Neural cell (in vitro differentiated cells): ENCODE measurements at regions not wholly inside any gene's neighbourhood (a gene's known extent, or its start where the extent isn't known, plus 50 kb on each side); places are given as distances from the start of the nearest gene placed in this dataset.
"Not testable (repeated sequence)": the region's sequence is repeated elsewhere in the genome, so short reads cannot be mapped to it uniquely, and the experiment has no call there.

Source experiments
- H2AFZ ChIP-seq: fragments of 200-600, 300-800 bp; sonication (generic), shearing (Covaris generic); 2 replicates; pipeline ENCODE4 v1.6.0; 2014; ENCODE audit warnings: low read depth, mild to moderate bottlenecking, antibody characterized with exemption, low read length, moderate library complexity
- H3F3A ChIP-seq: fragments of 200-600 bp; shearing (Covaris generic); 2 replicates; pipeline ENCODE4 v1.6.1; 2016; ENCODE audit warnings: mild to moderate bottlenecking, moderate library complexity, mixed read lengths, antibody characterized with exemption, low read length; ENCODE audit not compliant: insufficient read depth, poor library complexity, severe bottlenecking
- H3K27ac ChIP-seq: fragments of 200-600, 300-800 bp; sonication (generic), shearing (Covaris generic); 2 replicates; pipeline ENCODE4 v1.5.1; 2014; ENCODE audit warnings: mild to moderate bottlenecking, low read length, moderate library complexity
- H3K27me3 ChIP-seq: fragments of 300-800, 200-600 bp; sonication (generic), shearing (Covaris generic); 2 replicates; pipeline ENCODE4 v1.6.0; 2014; ENCODE audit warnings: mild to moderate bottlenecking, low read depth, low read length, moderate library complexity; ENCODE audit not compliant: insufficient read depth
- H3K36me3 ChIP-seq: fragments of 300-800, 200-600 bp; sonication (generic), shearing (Covaris generic); 2 replicates; pipeline ENCODE4 v1.5.1; 2014; ENCODE audit warnings: mild to moderate bottlenecking, antibody characterized with exemption, low read length, moderate library complexity; ENCODE audit not compliant: insufficient read depth
- H3K4me2 ChIP-seq: fragments of 300-800, 200-600 bp; sonication (generic), shearing (Covaris generic); 2 replicates; pipeline ENCODE4 v1.6.0; 2014; ENCODE audit warnings: mild to moderate bottlenecking, low read length
- H3K4me3 ChIP-seq: fragments of 300-800, 200-600 bp; sonication (generic), shearing (Covaris generic); 2 replicates; pipeline ENCODE4 v1.5.1; 2014; ENCODE audit warnings: mild to moderate bottlenecking, low read length, moderate library complexity
- H3K79me2 ChIP-seq: fragments of 200-600 bp; shearing (Covaris generic); replicated peaks from 2 replicates; pipeline ENCODE4 v1.6.0; 2014; ENCODE audit warnings: mild to moderate bottlenecking, low read length, moderate library complexity; ENCODE audit not compliant: insufficient read depth
- H3K9ac ChIP-seq: fragments of 300-800, 200-600 bp; sonication (generic), shearing (Covaris generic); 2 replicates; pipeline ENCODE4 v1.6.1; 2016; ENCODE audit warnings: mild to moderate bottlenecking, low read length, mixed read lengths
- H3K9me2 ChIP-seq: fragments of 200-600 bp; shearing (Covaris generic); 2 replicates; pipeline ENCODE4 v1.6.1; 2016; ENCODE audit warnings: mild to moderate bottlenecking, low read length, mixed read lengths; ENCODE audit not compliant: insufficient read depth
- H3K9me3 ChIP-seq: fragments of 200-600, 300-800 bp; sonication (generic), shearing (Covaris generic); 2 replicates; pipeline ENCODE4 v1.6.1; 2016; ENCODE audit warnings: mild to moderate bottlenecking, mixed run types, low read length, moderate library complexity, mixed read lengths
- H4K20me1 ChIP-seq: fragments of 200-600 bp; shearing (Covaris generic); 2 replicates; pipeline ENCODE4 v1.6.1; 2016; ENCODE audit warnings: mild to moderate bottlenecking, mixed run types; ENCODE audit not compliant: insufficient read depth
- TF ChIP-seq, protein P1 (sequence below): IDR thresholded peaks from 2 replicates; pipeline ENCODE4 v1.6.1; 2012; ENCODE audit warnings: borderline replicate concordance

DNA sequence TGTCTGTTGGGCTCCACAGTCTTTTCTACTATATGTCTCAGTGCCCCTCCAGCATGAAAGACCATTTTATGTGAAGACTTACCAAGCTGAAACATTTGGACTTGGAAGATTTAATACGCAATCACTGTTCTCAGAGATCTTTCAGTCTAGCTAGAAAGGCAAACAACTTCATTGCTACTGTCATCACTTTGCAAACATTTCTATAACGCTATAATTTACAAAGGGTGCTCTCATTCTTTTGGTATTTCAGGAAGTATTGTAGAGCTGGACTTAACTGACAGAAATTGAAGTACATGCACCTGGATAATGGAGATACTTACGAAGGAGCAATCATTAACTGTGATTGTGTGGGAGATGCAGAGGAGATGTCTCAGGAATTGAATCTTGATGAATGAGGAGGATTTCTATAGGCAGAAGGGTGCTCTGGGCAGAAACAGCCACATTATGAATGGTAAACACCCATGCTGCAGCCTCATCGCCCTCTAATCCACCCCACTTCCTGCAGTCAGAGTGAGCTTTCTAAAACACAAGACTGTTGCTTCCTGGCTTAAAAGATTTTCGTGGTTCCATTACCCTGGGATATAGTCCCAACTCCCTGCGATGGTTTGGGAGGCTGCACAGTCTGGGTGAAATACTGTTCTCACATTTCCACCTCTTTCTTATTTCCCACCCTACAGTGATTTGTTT is 75.1 kb upstream of the GNG12 start:
- Histone ChIP-seq H3K9ac (no peak overlapping the region), H3F3A (no peaks in the 10 kb centered on the region), H3K36me3 (no peaks in the 10 kb centered on the region), H3K9me2 (no peaks in the 10 kb centered on the region), H3K4me2 (no peak overlapping the region), H3K9me3 (no peaks in the 10 kb centered on the region), H3K4me3 (no peak overlapping the region), H2AFZ (no peak overlapping the region), H4K20me1 (no peaks in the 10 kb centered on the region), H3K27ac (no peak overlapping the region), H3K27me3 (no peaks in the 10 kb centered on the region), H3K79me2 (no peaks in the 10 kb centered on the region)
- TF ChIP-seq, protein P1, sequence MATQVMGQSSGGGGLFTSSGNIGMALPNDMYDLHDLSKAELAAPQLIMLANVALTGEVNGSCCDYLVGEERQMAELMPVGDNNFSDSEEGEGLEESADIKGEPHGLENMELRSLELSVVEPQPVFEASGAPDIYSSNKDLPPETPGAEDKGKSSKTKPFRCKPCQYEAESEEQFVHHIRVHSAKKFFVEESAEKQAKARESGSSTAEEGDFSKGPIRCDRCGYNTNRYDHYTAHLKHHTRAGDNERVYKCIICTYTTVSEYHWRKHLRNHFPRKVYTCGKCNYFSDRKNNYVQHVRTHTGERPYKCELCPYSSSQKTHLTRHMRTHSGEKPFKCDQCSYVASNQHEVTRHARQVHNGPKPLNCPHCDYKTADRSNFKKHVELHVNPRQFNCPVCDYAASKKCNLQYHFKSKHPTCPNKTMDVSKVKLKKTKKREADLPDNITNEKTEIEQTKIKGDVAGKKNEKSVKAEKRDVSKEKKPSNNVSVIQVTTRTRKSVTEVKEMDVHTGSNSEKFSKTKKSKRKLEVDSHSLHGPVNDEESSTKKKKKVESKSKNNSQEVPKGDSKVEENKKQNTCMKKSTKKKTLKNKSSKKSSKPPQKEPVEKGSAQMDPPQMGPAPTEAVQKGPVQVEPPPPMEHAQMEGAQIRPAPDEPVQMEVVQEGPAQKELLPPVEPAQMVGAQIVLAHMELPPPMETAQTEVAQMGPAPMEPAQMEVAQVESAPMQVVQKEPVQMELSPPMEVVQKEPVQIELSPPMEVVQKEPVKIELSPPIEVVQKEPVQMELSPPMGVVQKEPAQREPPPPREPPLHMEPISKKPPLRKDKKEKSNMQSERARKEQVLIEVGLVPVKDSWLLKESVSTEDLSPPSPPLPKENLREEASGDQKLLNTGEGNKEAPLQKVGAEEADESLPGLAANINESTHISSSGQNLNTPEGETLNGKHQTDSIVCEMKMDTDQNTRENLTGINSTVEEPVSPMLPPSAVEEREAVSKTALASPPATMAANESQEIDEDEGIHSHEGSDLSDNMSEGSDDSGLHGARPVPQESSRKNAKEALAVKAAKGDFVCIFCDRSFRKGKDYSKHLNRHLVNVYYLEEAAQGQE = no peak

DNA sequence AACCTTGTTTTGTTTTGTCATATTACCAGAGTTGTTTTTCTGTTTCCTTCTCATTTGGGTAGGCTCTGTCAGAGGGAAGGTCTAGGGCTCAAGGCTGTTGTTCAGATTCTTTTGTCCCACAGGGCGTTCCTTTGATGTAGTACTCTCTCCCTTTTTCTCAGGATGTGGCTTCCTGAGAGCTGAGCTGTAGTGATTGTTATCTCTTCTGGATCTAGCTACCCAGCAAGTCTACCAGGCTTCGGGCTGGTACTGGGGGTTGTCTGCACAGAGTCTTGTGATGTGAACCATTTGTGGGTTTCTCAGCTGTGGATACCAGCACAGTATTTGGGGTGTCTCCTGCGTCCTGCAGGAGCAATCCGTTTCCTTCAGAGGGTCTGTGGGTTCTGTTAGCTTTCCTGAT is 74.2 kb upstream of the GNG12 start:
- H3K4me2 ChIP-seq = not testable (repeated sequence)

DNA sequence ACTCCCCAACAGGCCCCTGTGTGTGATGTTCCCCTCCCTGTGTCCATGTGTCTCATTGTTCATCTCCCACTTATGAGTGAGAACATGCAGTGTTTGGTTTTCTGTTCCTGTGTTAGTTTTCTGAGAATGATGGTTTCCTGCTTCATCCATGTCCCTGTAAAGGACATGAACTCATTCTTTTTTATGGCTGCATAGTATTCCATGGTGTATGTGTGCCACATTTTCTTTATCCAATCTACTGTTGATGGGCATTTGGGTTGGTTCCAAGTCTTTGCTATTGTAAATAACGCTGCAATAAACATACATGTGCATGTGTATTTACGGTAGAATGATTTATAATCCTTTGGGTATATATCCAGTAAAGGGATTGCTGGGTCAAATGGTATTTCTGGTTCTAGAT is 72.7 kb upstream of the GNG12 start:
- H3K9ac ChIP-seq = not testable (repeated sequence)

More for the DNA sequence above, 74.2 kb upstream of the GNG12 start:
- not testable (repeated sequence) for H3K27me3 ChIP-seq, H3K79me2 ChIP-seq, H3K9me3 ChIP-seq, H2AFZ ChIP-seq, H4K20me1 ChIP-seq, H3K9ac ChIP-seq, H3K27ac ChIP-seq, H3K4me3 ChIP-seq, H3F3A ChIP-seq, H3K36me3 ChIP-seq, H3K9me2 ChIP-seq

DNA sequence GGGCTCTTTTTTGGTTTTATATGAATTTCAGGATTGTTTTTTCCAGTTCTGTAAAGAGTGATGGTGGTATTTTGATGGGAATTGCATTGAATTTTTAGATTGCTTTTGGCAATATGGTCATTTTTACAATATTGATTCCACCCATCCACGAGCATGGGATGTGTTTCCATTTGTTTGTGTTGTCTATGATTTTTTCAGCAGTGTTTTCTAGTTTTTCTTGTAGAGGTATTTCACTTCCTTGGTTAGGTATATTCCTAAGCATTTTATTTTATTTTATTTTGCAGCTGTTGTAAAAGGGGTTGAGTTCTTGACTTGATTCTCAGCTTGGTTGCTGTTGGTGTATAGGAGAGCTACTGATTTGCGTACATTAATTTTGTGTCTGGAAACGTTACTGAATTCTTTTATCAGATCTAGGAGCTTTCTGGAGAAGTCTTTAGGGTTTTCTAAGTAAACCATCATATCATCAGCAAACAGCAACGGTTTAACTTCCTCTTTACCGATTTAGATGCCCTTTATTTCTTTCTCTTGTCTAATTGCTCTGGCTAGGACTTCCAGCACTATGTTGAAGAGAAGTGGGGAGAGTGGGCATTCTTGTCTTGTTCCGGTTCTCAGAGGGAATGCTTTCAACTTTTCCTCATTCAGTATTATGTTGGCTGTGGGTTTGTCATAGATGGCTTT is 69.4 kb upstream of the GNG12 start:
- H3K79me2 ChIP-seq, H3K27ac ChIP-seq, H3K36me3 ChIP-seq, H3K4me2 ChIP-seq, H2AFZ ChIP-seq, H4K20me1 ChIP-seq, H3K9me3 ChIP-seq, H3F3A ChIP-seq, H3K27me3 ChIP-seq, H3K9me2 ChIP-seq, H3K4me3 ChIP-seq, H3K9ac ChIP-seq: not testable (repeated sequence)

More for the DNA sequence above, 72.7 kb upstream of the GNG12 start:
- not testable (repeated sequence) for H3K9me3 ChIP-seq, H2AFZ ChIP-seq, H3K4me2 ChIP-seq, H3F3A ChIP-seq, H4K20me1 ChIP-seq, H3K27me3 ChIP-seq, H3K4me3 ChIP-seq, H3K9me2 ChIP-seq, H3K36me3 ChIP-seq, H3K79me2 ChIP-seq, H3K27ac ChIP-seq
